Hepatocyte (in vitro differentiated cells): ENCODE measurements at regions not wholly inside any gene's neighbourhood (a gene's known extent, or its start where the extent isn't known, plus 50 kb on each side); places are given as distances from the start of the nearest gene placed in this dataset.

ENCODE experiments used
- CTCF ChIP-seq: fragments of 200-600 bp; sonication (generic); IDR thresholded peaks from 2 replicates; pipeline ENCODE4 v1.5.1; 2016; ENCODE audit warnings: antibody characterized with exemption, mild to moderate bottlenecking; ENCODE audit not compliant: poor library complexity
- EZH2 ChIP-seq: fragments of 200-600 bp; sonication (generic); IDR thresholded peaks from 2 replicates; pipeline ENCODE4 v1.6.1; 2016; ENCODE audit warnings: antibody characterized with exemption, mild to moderate bottlenecking, borderline replicate concordance

- TF ChIP-seq CTCF (no peak), EZH2 (no peak)
Observed at GRCh38 chr3:162647321-162647720, 1150.7 kb downstream of the OTOL1 start.
